ENCODE measurements at regions not wholly inside any gene's neighbourhood (a gene's known extent, or its start where the extent isn't known, plus 50 kb on each side); places are given as distances from the start of the nearest gene placed in this dataset.

DNA sequence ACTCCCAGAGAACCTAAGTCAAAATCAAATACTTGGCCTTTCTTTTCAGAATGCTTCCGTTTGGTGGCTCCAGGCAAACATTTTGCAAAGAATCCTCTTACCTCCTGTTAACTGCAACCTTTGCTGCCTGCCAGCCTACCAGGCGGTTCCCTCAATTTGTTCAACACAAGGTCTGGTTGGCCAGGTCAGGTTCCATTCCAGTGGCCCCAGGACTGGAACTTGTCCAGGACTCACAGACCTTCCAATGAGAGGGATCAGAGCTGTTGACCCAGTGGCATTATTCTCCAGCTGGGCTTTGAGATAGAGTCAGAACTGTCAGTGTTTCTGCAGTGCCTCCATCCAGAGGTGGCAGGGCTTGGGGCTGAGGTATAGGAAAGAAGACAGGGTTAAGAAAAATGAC is 137.0 kb downstream of the NEUROD6 start:
- H3K4me3 ChIP-seq (ENCODE audit: low read depth in 2 of 2, low read length in 2 of 2) = no peak overlapping the region
- no peak for ATAC-seq
- H3K27ac ChIP-seq (ENCODE audit: low read length) = no peak overlapping the region
- BruUV-seq (replicated peaks) = no TSS peak
- no peak for TF ChIP-seq CTCF (IDR thresholded peaks at IDR 0.05)
- TF ChIP-seq REST (IDR thresholded peaks at IDR 0.05; ENCODE audit: insufficient read depth in 1 of 2, low read depth in 2 of 2, low read length in 1 of 2) = no peak
- TF ChIP-seq TCF7L2 (IDR thresholded peaks at IDR 0.05; ENCODE audit: low read depth, low read length) = no peak
- TF ChIP-seq SIN3A (IDR thresholded peaks at IDR 0.05; ENCODE audit: borderline replicate concordance, insufficient read depth, low read depth, low read length) = no peak
- TF ChIP-seq POLR2AphosphoS5 (IDR thresholded peaks at IDR 0.05; ENCODE audit: low read depth, low read length) = no peak
- CTCF ChIA-PET = no interaction called here
- H3K4me1 ChIP-seq (ENCODE audit: control insufficient read depth, insufficient read depth, low read length) = no peaks in the 10 kb centered on the region
- POLR2A ChIA-PET = no interaction called here
- H3K27me3 ChIP-seq (ENCODE audit: control insufficient read depth, insufficient read depth, low read length) = no peaks in the 10 kb centered on the region
- DNase-seq (ENCODE audit: low read depth, low spot score) = no peak
- in situ Hi-C loops (cut with HindIII; ENCODE audit: low pct_unique_long_range_greater_than_20kb, low sequenced_read_pairs) (no loop called here), intact Hi-C loops (cut with micrococcal nuclease; ENCODE audit: unreplicated experiment) (no loop called here)
- no peaks in the 10 kb centered on the region for H3K9me3 ChIP-seq (ENCODE audit: control insufficient read depth, insufficient read depth, low read depth, low read length)
- no peaks in the 10 kb centered on the region for H3K36me3 ChIP-seq (ENCODE audit: control insufficient read depth, insufficient read depth, low read length)

DNA sequence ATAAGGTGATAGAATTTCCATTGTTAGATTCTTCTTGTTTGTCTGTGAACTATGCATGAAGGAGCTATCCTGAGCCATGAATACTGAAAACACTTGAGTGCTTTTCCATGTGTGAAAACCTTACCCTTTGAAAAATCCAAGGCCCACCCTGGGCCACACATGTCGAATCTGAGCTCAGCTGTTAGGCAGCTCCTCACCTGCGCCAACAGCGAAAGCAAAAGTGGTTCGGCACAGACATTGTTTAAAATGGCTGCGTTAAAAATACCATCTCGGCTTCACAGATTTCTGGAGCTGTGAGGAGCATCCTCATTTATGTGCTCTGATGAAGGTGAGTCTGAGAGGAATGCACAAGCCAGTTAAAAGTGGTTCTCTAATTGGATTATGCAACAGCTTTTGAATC is 137.7 kb downstream of the NEUROD6 start:
- Histone ChIP-seq H3K9me3 (ENCODE audit: control insufficient read depth, insufficient read depth, low read depth, low read length) (no peaks in the 10 kb centered on the region), H3K4me1 (ENCODE audit: control insufficient read depth, insufficient read depth, low read length) (no peaks in the 10 kb centered on the region), H3K4me3 (ENCODE audit: low read depth in 2 of 2, low read length in 2 of 2) (no peak overlapping the region), H3K27me3 (ENCODE audit: control insufficient read depth, insufficient read depth, low read length) (no peaks in the 10 kb centered on the region), H3K27ac (ENCODE audit: low read length) (no peak overlapping the region), H3K36me3 (ENCODE audit: control insufficient read depth, insufficient read depth, low read length) (no peaks in the 10 kb centered on the region)
- POLR2A ChIA-PET = no interaction called here
- in situ Hi-C loops (cut with HindIII; ENCODE audit: low pct_unique_long_range_greater_than_20kb, low sequenced_read_pairs) = no loop called here
- CTCF ChIA-PET = no interaction called here
- TF ChIP-seq POLR2AphosphoS5 (IDR thresholded peaks at IDR 0.05; ENCODE audit: low read depth, low read length) (no peak), TCF7L2 (IDR thresholded peaks at IDR 0.05; ENCODE audit: low read depth, low read length) (no peak), SIN3A (IDR thresholded peaks at IDR 0.05; ENCODE audit: borderline replicate concordance, insufficient read depth, low read depth, low read length) (no peak), REST (IDR thresholded peaks at IDR 0.05; ENCODE audit: insufficient read depth in 1 of 2, low read depth in 2 of 2, low read length in 1 of 2) (no peak), CTCF (IDR thresholded peaks at IDR 0.05) (no peak)
- no peak for ATAC-seq
- no TSS peak for BruUV-seq (replicated peaks)
- intact Hi-C loops (cut with micrococcal nuclease; ENCODE audit: unreplicated experiment) = no loop called here
- DNase-seq (ENCODE audit: low read depth, low spot score) = no peak

All from Panc1 (cell line).